GM10266 (cell line): ENCODE measurements at regions not wholly inside any gene's neighbourhood (a gene's known extent, or its start where the extent isn't known, plus 50 kb on each side); places are given as distances from the start of the nearest gene placed in this dataset.

Source experiments
- DNase-seq: peaks from one replicate; pipeline ENCODE4 v3.0.0; 2012; ENCODE audit errors: extremely low spot score
- TF ChIP-seq, protein P1 (sequence below): IDR thresholded peaks from 2 replicates; pipeline ENCODE4 v1.5.1; 2012; ENCODE audit warnings: mild to moderate bottlenecking, low read depth; ENCODE audit not compliant: control insufficient read depth, insufficient read depth; ENCODE audit errors: missing control alignments

DNA sequence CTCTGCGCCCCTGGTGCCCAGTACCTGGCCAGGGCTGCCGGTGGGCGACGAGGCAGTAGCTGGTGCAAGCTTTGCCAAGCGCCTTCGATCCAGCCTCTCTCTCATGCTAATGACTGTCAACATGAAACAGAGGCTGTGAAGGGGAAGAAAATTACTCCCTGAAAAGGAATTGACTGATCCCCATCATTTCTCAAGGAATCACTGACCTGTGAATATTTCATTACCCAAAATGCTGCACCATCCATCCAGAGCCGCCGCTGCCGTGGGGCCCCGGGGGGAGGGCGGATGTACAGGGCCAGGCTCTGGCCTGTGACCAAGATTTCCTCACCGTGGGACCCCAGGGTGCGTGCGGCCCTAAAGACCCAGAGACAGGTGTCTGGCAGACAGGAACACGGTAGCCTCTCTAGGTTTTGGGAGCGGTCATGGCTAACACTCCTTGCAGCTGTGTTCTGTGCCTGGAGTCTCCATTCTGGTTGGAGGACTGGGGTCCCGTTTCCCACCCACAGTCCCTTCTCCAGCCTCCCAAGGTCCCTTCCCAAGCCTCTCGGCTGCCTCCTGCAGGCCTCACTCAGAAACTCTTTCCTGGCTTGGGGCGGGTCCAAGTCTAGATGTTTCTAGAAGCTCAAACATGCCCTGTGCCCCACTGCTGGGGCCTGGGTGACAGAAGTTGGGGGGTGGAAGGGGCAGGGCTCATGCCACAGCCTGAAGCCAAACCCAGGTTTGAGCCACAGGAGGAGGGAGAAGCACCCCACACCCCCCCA, 73.3 kb downstream of the ENGASE start:
- DNase-seq, result no peak

DNA sequence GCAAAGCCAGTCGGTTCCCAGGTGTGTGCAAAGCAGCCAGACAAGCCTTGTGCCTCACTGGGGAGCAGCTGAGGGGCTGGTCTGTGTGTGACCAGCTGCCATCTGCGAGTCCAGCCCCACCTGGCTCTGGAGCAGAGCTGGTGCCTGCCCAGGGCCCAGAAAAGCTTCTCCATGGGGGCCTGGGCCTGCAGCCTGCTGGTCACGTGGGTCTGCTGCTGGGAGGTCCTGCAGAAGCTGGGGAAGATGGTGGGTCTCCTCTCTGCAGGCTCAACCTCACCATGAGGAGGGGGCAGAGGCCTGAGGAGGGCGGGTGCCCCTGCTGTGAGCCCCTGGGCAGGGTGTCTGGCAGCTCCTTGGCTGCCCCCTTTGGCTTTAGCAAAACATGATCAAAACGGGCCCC, 71.9 kb downstream of the ENGASE start:
- TF ChIP-seq, protein P1, sequence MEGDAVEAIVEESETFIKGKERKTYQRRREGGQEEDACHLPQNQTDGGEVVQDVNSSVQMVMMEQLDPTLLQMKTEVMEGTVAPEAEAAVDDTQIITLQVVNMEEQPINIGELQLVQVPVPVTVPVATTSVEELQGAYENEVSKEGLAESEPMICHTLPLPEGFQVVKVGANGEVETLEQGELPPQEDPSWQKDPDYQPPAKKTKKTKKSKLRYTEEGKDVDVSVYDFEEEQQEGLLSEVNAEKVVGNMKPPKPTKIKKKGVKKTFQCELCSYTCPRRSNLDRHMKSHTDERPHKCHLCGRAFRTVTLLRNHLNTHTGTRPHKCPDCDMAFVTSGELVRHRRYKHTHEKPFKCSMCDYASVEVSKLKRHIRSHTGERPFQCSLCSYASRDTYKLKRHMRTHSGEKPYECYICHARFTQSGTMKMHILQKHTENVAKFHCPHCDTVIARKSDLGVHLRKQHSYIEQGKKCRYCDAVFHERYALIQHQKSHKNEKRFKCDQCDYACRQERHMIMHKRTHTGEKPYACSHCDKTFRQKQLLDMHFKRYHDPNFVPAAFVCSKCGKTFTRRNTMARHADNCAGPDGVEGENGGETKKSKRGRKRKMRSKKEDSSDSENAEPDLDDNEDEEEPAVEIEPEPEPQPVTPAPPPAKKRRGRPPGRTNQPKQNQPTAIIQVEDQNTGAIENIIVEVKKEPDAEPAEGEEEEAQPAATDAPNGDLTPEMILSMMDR, result no peak
- no peak for DNase-seq

More for the DNA sequence above, 73.3 kb downstream of the ENGASE start:
- TF ChIP-seq, protein P1, result no peak

DNA sequence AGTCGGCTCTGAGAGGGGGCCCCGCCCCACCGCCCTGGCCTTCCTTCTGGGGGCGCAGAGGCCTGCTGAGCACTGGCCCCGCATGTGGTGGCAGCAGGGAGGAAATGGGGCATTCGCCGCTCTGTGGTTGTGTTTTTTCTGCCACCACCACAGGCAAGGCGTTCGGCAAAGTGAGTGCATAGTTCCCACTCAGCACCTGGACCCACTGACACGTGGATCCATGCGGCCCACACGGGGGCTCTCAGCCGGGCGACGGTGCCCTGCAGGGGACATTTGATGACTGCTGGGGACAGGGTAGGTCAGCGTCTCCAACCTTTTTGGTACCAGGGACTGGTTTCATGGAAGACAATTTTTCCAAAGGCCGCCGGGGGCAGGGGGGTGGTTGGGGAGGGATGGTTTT, 70.9 kb downstream of the ENGASE start:
- TF ChIP-seq, protein P1, result no peak
- DNase-seq, result no peak

DNA sequence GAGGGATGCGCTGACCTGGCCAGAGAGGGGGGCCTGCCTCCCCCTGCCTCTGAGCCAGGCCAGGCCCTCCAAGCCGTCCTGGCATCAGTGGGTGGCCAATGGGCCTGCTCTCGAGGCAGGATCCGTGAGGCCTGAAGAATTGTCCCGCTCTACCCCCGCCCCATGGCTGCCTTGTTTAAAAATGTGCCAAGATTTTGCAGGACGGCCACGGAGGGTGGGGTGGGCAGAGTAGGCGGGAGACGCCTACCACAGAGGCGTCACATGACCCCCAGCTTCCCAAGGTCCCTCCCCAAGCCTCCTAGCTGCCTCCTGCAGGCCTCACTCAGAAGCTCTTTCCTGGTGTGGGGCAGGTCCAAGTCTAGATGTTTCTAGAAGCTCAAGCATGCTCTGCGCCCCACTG, 69.5 kb downstream of the ENGASE start:
- TF ChIP-seq, protein P1, result no peak
- no peak for DNase-seq

DNA sequence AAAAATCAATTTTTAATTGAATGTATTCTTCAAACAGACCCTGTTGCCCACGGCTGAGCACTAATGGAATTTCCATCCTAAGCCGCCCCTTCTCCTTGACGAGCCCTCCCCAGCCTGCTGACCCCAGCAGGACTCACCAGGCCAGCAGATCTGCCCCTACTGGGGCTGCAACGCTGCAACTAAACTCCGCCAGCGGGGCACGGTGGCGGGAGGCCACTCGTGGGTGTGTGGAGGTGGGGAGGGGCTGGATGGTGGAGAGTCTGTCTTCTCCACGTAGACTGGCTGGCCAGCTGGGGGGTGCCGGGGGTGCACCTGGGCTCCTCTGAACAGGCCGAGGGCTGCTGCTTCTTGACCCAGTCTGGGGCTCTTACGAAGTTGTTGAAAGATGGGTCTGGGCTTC, 67.8 kb downstream of the ENGASE start:
- TF ChIP-seq, protein P1, result no peak

DNA sequence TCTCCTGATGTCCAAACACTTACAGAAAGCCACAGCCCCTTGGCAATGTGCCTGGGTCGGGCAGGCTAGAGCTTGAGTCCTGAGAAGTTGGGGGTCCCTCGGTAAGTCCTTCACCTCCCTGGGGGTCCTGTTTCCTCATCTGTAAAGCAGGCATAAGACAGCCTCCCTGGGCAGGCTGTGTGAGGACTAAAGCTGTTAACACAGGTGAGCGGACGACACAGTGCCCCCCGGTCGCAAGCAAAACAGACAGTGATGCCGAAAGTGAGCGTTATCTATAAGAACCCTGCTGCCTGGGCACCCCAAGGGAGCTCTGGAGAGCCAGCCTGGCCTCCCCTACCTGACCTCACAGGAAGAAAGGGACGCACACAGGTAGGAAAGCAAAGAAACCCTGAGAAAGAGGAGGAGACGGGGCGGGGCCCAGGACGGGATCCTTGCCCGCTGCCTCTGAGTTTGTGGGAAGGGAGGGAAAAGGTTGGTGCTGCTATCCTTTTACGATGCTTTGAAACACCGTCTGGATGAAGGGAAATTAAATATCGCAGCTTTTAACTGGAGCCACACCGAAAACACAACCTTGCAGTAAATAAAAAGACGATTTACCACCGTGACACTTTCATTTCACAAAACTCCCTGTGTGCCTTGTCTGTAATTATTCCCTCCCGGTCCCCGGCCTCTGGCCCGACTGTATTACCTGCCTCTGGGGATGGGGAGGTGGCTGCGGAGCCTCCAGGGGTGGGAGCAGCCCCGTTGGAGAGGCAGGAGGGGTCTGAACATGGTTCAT, 67.1 kb downstream of the ENGASE start:
- no peak for DNase-seq

More for the DNA sequence above, 67.8 kb downstream of the ENGASE start:
- no peak for DNase-seq

More for the DNA sequence above, 67.1 kb downstream of the ENGASE start:
- TF ChIP-seq, protein P1, result no peak
